Endometrium (tissue), 2 donors: ENCODE measurements at regions not wholly inside any gene's neighbourhood (a gene's known extent, or its start where the extent isn't known, plus 50 kb on each side); places are given as distances from the start of the nearest gene placed in this dataset.
"Not testable (repeated sequence)": the region's sequence is repeated elsewhere in the genome, so short reads cannot be mapped to it uniquely, and the experiment has no call there.

ENCODE experiments used
- FAIRE-seq: peaks from 2 replicates; lab custom pipeline; 2012; peaks lifted over from hg19 to GRCh38; lab: Jason Lieb, UNC
- donor health status: control.
- donor health status: control.

GRCh38 chr3:162722337-162722736 lies 1225.7 kb downstream of the OTOL1 start:
- no peak for FAIRE-seq

GRCh38 chr3:162722796-162723195 lies 1226.2 kb downstream of the OTOL1 start:
- FAIRE-seq = not testable (repeated sequence)

- no peak for FAIRE-seq
These were observed 1233.1 kb downstream of the OTOL1 start for GRCh38 chr3:162729686-162730085.

GRCh38 chr3:162731961-162732360 lies 1235.4 kb downstream of the OTOL1 start:
- FAIRE-seq = not testable (repeated sequence)

GRCh38 chr3:162738784-162739183 lies 1242.2 kb downstream of the OTOL1 start:
- FAIRE-seq = peak; percentile 8

GRCh38 chr3:162740941-162741596 lies 1244.5 kb downstream of the OTOL1 start:
- no peak for FAIRE-seq

GRCh38 chr3:162742159-162742717 lies 1245.6 kb downstream of the OTOL1 start:
- no peak for FAIRE-seq

GRCh38 chr3:162743091-162743490 lies 1246.5 kb downstream of the OTOL1 start:
- FAIRE-seq = no peak

- no peak for FAIRE-seq
These were observed 1264.2 kb downstream of the OTOL1 start for GRCh38 chr3:162760789-162761188.

GRCh38 chr3:162764051-162764807 lies 1267.6 kb downstream of the OTOL1 start:
- FAIRE-seq = no peak

GRCh38 chr3:162764808-162765071 lies 1268.1 kb downstream of the OTOL1 start:
- peak; percentile 35 for FAIRE-seq

- no peak for FAIRE-seq
These were observed 1268.9 kb downstream of the OTOL1 start for GRCh38 chr3:162765524-162765923.

GRCh38 chr3:162769564-162769963 lies 1273.0 kb downstream of the OTOL1 start:
- FAIRE-seq = no peak

GRCh38 chr3:162770551-162770950 lies 1273.9 kb downstream of the OTOL1 start:
- FAIRE-seq = peak; percentile 33

GRCh38 chr3:162774613-162775100 lies 1278.0 kb downstream of the OTOL1 start:
- no peak for FAIRE-seq

- no peak for FAIRE-seq
These were observed 1279.5 kb downstream of the OTOL1 start for GRCh38 chr3:162776148-162776547.

GRCh38 chr3:162777118-162777517 lies 1280.5 kb downstream of the OTOL1 start:
- no peak for FAIRE-seq

- no peak for FAIRE-seq
These were observed 1283.7 kb downstream of the OTOL1 start for GRCh38 chr3:162780313-162780712.

- FAIRE-seq = no peak
These were observed 1303.3 kb downstream of the OTOL1 start for GRCh38 chr3:162799910-162800309.

GRCh38 chr3:162802228-162802965 lies 1305.8 kb downstream of the OTOL1 start:
- FAIRE-seq = no peak

- FAIRE-seq = no peak
These were observed 1314.2 kb downstream of the OTOL1 start for GRCh38 chr3:162810776-162811175.

- no peak for FAIRE-seq
These were observed 1346.1 kb downstream of the OTOL1 start for GRCh38 chr3:162842549-162843216.
